DMS53 treated with DMSO at 0.1 percent for 48 hours (cell line): ENCODE measurements at regions not wholly inside any gene's neighbourhood (a gene's known extent, or its start where the extent isn't known, plus 50 kb on each side); places are given as distances from the start of the nearest gene placed in this dataset.

Experiments used
- DNase-seq: peaks from one replicate; lab custom pipeline; 2025; ENCODE audit not compliant: unreplicated experiment; lab: John Stamatoyannopoulos, UW

DNA sequence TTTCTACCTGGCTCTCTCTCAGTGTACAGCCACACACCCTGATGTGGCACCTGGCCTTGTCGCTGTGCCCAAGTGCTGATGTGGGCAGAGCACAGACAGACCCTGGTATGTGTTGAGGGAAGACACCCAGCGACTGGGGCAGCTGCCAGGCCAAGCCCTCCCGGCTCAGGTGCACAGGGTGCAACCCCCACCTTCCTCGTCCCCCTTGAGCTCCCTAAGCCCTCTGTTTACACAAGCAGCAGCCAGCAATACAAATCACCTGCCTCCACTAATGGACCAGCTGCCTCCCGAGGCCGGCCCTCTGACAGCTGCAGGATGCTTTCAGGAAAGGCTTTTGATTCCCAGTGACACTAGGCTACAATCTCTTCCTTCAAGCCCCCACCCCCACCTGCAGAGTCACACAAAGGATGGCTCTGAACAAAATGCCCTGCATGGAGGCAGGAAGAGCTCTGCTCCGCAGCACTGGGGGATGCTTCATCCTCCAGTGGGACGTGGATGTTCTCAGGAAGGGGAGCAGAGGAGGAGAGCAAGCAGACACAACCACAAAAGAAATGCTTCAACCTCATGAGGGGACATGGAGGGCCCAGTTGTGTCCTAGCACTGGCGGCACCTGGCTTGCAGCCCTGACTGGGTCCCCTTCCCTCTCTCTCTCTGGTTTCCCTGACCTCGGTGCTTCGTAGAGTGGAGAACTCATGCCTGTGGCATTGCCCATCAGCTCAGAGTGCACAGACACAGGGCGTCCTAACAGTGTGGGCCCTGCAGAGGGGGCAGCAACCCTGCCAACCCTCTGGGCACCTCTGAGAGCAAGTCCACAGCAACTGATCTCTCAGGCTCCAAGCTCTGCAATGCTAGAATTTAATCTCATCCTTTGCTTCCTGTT, 140.8 kb downstream of the BARX1 start:
- DNase-seq, result peak; percentile 90

DNA sequence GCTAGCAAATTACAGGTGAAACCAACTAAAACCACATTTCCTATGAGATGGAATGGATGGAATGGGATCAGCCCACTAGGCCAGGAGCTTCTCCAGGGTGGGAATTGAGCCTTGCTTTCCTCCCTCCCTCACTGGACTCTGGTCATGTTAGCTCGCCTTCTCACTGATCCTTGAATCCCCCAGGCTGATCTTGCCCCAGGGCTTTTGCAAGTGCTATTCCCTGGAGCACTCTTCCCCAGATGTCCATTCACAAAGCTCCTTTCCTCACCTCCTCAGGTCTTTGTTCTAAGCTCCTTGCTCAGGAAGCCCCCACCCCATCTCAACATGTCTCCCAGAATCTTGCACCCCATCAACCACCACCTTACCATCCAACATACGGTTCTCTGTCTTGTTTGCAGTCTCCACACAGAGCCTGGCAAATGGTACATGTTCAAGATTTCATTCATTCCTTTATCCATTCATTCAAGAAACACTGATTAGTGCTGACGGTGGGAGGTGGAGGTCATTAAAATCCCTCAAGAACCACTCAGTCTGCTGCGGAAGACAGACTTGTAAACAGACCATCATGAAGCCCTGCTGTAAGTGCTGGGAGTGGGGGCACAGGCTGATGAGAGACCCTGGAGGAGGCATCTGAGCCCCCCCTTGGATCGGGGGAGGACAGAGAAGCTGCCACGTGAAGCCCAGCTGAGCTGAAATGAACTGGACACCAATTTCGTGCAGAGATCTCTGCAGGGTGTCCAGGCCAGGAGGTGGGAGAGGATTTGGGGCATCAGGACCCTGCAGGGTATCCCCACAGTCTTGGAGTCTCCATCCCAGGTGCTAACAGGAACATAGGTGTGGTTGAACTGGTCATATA, 141.7 kb downstream of the BARX1 start:
- DNase-seq, result peak; percentile 16

GRCh38 chr9:93812410-93812668, 142.8 kb downstream of the BARX1 start:
- no peak for DNase-seq

DNA sequence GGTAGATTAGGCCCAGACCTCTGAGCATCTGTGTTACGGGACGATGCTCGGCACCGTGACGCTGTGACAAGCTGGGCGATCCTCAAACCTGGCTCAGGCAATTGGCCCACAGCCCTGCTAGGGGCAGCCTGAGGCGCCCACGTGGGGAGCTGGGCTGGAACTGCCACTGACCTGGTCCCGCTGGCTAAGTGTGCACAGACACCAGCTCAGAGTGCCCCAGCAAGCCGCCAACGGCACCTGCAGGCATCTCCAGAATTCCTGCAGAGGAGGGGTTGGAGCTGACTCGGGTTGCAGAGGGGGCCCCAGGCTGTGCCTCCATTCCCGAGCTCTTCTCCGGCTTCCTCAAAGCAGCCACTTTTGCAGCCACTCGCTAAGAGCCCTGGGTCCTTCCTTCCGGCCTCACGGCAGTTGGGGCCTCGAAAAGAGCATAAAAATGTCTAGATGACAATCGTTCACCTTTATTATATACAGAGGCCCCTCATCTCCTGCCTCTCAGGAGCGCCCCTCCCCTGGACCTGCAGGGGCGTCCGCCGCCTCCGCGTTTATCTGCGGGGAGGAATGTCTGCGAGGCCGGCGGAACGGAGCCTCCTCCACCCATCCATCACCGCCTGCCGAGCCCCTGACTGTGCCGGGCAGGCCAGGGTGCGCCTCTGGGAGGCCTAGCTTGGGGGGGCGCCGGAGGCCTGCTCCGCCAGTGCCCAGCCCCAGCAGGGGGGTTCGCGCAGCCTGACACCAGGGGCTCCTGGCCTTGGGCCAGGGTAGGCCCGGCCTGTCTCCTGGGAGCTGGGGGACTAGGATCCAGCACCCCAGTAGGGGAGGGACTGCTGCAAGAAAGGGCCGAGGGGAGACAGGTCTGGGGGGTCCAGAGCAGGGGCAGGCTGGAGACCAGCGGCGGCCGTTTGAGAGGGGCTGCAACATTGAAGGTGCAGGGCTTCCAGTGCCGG, 144.9 kb downstream of the BARX1 start:
- no peak for DNase-seq

GRCh38 chr9:93809204-93809940, 145.8 kb downstream of the BARX1 start:
- no peak for DNase-seq

DNA sequence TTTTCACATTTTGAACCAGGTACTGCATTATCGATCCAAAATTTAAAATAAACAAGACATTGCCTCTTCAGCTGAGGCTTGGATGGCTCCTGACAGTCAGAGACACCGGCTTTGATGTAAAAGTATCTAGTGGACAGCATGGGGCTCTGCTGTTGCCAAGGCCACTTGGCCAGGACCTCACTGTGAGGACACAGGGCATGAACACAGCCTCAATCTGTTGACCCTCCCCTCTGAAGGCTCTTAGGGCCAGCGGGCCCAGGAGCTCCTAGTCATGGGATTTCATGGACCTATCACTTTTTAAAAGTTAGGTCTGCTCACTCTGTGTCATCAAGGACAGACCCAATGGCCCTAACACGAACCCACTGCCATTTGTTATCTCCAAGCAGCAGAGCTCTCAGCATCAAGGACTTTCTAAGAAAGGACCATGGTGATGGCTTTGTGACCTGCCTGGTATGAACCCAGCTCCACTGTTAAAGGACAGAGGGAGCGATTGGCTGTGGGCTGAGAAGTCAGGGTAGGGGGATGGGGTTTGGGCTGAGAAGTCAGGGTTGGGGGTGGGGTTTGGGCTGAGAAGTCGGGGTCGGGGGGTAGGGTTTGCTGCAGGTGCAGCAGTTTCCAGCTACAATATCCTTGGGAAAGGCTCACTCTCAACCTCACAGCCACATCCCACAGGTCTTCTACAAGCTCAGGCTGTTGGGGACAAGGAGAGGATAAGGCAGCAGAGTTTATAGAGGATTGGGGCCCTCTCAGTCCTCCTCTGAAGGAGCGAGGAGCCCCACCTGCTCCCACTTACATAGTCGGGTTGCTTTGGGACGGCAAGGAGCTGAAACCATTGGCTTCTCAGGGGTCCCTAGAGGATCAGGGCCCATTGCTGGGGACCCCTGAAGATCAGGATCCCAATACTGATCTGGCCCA, 146.8 kb downstream of the BARX1 start:
- DNase-seq, result no peak

DNA sequence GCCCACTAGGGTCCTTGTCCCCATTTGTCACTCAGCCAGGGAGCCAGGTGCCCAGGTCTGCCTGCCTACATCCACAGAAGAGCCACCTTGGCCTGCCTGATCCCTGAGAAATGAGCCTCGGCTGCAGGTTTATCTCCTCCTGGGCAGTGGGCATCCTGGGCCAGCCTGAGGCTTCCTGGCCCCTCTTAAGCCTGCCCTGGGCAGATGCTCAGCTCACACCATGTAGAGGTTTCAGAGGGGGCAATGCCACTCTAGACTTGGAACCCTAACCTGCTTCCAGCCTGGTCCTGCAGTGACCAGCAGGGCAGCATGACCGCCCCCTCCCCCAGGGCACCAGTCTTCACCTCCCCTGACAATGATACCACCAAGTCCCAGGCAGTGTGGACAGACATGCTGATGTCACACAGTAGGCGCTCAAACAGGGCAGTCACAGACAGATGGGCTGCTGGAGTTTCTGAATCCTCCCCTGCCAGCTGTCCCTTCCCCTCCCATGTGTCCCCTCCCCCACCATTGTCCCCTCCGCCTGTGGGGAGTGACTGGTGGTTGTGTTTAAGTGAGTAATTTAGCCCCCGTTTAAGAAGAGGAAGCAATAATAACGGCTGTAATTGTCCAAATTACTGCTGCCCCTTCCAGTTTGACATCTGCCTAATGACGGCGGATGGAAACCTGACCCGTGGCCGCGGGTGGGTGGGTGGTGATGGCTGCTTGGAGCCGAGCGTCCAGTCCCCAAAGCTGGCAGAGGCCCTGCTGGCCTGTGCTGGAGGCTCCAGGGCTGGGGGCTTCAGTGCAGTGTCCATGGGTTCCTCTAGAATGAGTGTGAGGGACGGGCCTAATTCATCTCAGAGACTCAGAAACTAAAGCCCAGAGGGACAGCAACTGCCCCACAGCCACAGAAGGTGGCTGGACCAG, 147.7 kb downstream of the BARX1 start:
- no peak for DNase-seq

GRCh38 chr9:93801581-93802284, 153.4 kb downstream of the BARX1 start:
- DNase-seq, result no peak

DNA sequence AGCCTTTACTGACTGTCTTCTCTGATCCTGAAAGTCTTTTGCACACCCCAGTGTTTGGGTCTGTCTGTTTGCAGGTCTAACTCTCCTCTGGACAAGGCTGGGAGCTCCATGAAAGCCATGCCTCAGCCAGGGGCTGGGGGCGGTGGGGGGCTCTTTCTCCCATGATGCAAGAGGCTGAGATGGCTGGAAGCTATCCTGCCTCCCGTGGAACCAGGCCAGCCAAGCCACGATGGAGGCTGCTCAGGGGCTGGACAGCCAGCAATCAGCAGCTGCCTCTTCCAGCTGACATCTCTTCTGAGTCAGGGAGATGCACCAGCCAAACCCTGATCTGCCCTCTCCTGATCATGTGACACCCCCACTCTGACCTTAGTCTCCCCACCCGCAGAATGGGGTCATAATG, 154.0 kb downstream of the BARX1 start:
- DNase-seq, result no peak

GRCh38 chr9:93792358-93792757, 162.8 kb downstream of the BARX1 start:
- no peak for DNase-seq

DNA sequence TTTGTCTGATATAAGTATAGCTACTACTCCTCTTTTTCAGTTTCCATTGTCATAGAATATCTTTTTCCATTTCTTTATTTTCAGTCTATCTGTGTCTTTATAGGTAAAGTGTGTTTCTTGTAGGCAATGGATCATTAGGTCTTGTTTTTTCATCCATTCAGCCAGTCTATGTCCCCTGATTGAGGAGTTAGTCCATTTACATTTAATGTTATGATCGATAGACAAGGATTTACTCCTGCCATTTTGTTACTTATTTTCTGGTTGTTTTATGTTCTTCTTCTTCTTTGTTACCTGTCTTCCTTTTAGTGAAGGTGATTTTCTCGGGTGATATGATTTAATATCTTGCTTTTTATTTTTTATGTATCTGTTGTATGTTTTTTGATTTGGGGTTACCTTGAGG, 169.0 kb downstream of the BARX1 start:
- no peak for DNase-seq

DNA sequence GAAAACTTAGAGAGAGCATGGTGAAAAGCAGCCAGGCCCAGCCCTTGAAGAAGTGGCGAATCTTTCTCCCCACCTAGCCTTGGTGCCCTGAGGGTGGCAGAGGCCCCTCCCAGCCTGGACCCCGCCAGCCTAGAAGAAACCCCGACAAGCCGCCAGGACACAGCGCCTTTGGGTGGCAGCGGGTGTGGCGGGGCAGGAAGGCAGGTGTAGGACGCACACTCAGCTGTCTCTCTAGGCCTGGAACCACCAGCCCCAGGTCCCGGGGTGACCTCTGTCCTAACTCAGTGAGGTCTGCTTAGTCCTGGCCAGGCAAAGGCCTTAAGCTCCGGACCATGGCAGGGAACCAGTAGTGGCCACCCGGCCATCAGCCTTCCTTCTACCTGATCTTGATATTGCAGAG, 178.3 kb downstream of the BARX1 start:
- DNase-seq, result no peak

- DNase-seq, result no peak
Measured at GRCh38 chr9:93776256-93776655, 178.9 kb downstream of the BARX1 start.

DNA sequence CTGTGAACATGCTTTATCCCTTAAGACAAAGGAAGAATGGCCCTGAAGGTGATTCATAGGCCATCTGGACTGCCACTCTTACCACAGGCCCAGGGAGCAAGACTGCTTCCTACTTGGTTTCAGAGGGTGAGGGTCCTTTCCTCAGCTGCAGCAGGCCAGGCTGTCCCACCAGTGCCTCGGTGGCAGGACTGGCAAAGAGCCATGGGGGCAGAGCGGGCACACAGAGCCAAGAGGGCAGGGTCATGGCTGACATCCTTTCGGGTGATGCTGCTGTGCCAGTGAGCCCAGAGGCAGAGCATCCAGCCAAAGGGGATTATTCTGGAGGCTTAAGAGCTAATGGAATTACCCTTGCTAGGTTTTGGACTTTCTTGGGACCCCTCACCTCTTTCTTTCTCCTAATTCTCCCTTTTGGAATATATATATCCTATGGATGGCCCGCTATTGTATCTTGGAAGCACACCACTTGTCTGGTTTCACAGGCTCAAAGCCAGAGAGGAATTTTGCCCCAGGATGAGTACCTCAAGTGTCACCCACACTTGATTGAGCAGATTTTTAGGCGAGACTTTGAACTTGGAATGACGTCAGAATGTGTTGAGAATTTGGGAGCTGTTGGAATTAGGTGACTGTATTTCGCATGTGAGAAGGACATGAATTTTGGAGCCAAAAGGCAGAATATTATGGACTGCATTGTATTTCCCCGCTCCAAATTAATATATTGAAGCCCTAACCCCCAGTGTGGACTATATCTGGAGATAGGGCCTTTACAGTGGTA, 180.6 kb downstream of the BARX1 start:
- DNase-seq, result no peak

GRCh38 chr9:93771276-93771675, 183.9 kb downstream of the BARX1 start:
- DNase-seq, result no peak

GRCh38 chr9:93761822-93762221, 185.4 kb downstream of the PHF2 start:
- DNase-seq, result no peak

GRCh38 chr9:93750045-93750444, 173.7 kb downstream of the PHF2 start:
- no peak for DNase-seq
